ENCODE measurements at regions not wholly inside any gene's neighbourhood (a gene's known extent, or its start where the extent isn't known, plus 50 kb on each side); places are given as distances from the start of the nearest gene placed in this dataset.

DNA sequence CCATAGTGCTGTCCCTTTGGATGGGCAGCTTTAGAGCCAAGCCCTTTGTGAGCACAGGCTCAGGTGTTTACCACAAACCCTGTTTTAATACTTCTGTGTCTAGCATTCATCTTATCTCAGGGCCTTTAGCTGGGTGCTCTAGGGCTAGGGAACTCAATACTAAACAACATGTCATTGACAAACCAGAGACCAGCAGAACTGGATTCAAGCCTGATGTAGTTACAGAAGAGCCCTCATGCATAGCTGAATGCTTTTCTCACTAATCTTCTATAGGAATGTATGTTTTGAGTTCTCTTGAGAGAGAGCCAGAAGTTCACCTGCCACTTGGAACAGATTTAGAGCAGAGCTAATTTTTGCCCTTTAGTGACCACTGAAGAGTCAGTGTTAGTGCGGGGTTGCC, 142.6 kb downstream of the DCK start:
- Mint-ChIP-seq H3K36me3 (no peaks in the 10 kb centered on the region), H3K4me1 (no peaks in the 10 kb centered on the region), H3K4me3 (no peak overlapping the region), H3K27ac (no peak overlapping the region), H3K27me3 (no peaks in the 10 kb centered on the region), H3K9me3 (peaks cover 2% of the 10 kb centered on the region)
- no peak for ATAC-seq

DNA sequence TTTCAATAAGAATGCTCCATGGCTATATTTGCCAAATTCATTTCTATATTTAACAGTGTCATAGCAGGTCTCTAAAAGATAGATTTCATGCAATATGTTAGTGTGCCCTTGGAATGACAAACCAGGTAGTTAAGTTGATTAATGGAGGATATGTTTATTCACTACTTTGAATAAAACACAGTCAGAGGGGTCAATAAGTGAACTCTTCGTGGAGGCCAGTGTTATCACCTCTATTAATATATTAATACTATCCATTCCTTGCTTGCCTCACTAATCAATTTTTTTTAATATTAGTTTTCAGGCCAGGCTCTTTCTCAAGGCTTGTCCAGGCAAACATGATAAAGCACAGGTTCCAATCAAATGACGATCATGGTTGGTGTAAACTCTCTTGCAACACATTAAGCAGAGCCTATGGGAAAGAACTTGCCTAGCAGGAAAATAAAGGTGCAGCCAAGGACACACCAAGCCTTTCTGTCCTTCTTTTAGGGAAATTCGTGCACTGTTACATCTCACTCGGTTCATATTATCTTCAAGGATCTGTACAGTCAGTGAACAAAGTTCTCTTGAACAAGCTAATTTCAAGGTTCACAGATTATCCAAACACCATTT, 144.7 kb downstream of the DCK start:
- no peak for ATAC-seq
- no peaks in the 10 kb centered on the region for H3K4me1 Mint-ChIP-seq
- no peak overlapping the region for H3K4me3 Mint-ChIP-seq
- H3K36me3 Mint-ChIP-seq, result no peaks in the 10 kb centered on the region
- no peaks in the 10 kb centered on the region for H3K27me3 Mint-ChIP-seq
- no peak overlapping the region for H3K27ac Mint-ChIP-seq
- peaks cover 2% of the 10 kb centered on the region for H3K9me3 Mint-ChIP-seq

DNA sequence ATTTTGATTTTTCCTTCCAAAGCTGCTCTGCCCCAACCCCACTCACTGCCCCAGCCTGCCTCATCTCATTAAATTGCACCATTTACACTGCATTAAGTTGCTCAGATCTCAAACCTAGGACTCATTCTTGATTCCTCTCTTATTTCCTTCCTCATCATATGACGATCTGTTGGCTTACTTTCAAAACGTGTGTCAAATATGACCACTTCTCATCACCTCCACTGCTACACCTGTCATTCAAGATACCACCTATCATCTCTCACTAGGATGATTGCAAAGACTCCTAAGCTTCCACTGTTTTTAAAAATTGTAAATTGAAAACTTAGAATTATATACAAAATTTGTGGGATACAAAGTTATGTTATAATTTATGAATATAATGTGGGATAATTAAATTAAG, 147.1 kb downstream of the DCK start:
- Mint-ChIP-seq H3K4me1 (no peaks in the 10 kb centered on the region), H3K27me3 (peaks cover 3% of the 10 kb centered on the region), H3K4me3 (no peak overlapping the region), H3K36me3 (no peaks in the 10 kb centered on the region), H3K27ac (no peak overlapping the region), H3K9me3 (peaks cover 2% of the 10 kb centered on the region)
- no peak for ATAC-seq

DNA sequence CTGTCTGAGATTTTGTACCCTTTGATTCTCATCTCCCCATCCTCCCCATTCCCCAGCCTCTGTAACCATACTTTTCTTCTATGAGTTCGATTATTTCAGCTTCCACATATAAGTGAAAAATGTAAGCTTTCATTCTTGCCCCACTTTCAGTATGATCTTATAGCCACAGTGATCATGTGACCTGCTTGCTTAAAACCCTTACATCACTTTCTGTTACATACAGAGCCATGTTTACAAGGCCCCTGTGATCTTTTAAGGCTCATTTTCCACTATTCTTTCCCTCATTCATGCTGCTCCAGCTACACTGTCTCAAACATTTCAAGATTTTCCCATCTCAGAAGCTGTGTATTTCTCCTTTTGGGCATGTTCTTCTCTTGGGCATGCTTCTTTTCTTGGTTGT, 147.7 kb downstream of the DCK start:
- H3K4me1 Mint-ChIP-seq, result no peaks in the 10 kb centered on the region
- H3K4me3 Mint-ChIP-seq, result no peak overlapping the region
- H3K9me3 Mint-ChIP-seq, result peaks cover 2% of the 10 kb centered on the region
- no peak overlapping the region for H3K27ac Mint-ChIP-seq
- no peak for ATAC-seq
- H3K36me3 Mint-ChIP-seq, result no peaks in the 10 kb centered on the region
- H3K27me3 Mint-ChIP-seq, result peaks cover 9% of the 10 kb centered on the region

DNA sequence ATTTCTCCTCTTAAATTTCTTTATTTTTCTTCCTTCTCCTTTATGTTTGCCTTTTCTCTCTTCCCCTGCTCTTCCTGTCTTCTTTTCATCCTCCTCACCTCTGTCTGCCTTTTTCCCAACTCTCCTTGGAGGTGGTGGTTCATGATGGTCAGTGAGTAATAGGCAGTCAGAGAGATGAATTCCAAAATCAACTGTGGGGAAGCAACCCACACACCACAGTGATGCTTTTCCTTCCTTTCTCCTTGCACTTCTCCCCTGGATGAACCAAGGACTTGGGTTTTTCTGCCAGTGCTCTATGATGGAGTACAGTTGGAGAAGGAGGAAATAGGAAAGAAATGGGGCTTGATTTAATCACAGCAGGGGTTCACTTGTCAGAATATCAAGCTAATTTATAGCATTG, 153.8 kb downstream of the DCK start:
- Mint-ChIP-seq H3K4me1 (no peaks in the 10 kb centered on the region), H3K36me3 (no peaks in the 10 kb centered on the region), H3K4me3 (no peak overlapping the region), H3K27me3 (peaks cover 39% of the 10 kb centered on the region), H3K27ac (no peak overlapping the region), H3K9me3 (peaks cover 6% of the 10 kb centered on the region)
- ATAC-seq, result no peak

DNA sequence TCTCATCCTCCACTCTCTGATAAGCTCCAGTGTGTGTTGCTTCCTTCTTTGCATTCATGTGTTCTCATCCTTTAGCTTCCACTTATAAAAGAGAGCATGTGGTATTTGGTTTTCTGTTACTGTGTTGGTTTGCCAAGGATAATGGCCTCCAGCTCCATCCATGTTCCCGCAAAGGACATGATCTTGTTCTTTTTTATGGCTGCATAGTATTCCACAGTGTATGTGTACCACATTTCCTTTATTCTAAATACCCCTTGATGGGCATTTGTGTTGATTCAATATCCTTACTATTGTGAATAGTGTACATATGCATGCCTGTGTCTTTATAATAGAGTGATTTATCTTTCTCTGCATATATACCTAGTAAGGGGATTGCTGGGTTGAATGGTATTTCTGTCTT, 155.1 kb downstream of the DCK start:
- Mint-ChIP-seq H3K36me3 (no peaks in the 10 kb centered on the region), H3K27me3 (peaks cover 39% of the 10 kb centered on the region), H3K27ac (no peak overlapping the region), H3K4me3 (no peak overlapping the region), H3K4me1 (no peaks in the 10 kb centered on the region), H3K9me3 (peaks cover 6% of the 10 kb centered on the region)
- no peak for ATAC-seq

DNA sequence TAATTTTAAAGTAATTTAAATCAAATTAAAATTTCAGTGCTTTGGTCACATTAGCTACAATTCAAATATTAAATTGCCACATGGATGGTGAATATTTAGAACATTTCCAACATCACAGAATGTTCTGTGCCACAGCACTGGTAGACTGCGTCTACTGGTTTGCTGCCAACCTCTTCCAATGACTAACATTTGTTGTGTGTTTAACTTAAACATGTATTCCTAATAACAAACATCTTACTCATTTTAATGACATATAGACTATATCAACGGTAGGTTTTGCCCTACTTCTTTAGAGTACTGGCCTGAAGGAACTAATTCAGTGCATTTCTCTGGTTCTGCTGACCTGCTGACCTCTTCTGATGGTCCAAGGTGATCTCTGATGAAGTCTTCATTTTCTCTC, 157.6 kb downstream of the DCK start:
- no peaks in the 10 kb centered on the region for H3K36me3 Mint-ChIP-seq
- H3K9me3 Mint-ChIP-seq, result peaks cover 6% of the 10 kb centered on the region
- no peak overlapping the region for H3K4me3 Mint-ChIP-seq
- no peaks in the 10 kb centered on the region for H3K4me1 Mint-ChIP-seq
- no peak overlapping the region for H3K27ac Mint-ChIP-seq
- no peak for ATAC-seq
- peaks cover 39% of the 10 kb centered on the region for H3K27me3 Mint-ChIP-seq

DNA sequence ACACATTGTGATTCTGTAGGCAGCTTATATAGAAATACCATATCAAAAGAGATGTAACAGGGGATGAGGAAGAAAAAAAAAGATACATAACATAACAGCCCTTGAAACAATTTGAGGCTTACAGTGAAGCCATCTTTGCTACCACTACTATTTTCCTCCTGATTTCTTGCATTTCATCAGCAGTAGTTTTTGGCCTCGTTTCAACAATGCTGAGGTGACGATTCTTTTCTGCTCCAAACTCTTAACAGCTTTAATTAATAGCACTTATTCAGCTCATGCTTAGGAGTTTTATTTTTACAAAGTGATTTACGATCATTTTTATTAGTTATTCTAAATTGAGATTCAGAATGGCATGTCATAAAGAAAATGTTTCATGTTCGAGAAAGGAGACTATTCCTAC, 163.2 kb downstream of the DCK start:
- no peak overlapping the region for H3K4me3 Mint-ChIP-seq
- no peaks in the 10 kb centered on the region for H3K36me3 Mint-ChIP-seq
- H3K27ac Mint-ChIP-seq, result no peak overlapping the region
- no peaks in the 10 kb centered on the region for H3K9me3 Mint-ChIP-seq
- ATAC-seq, result no peak
- H3K27me3 Mint-ChIP-seq, result peaks cover 27% of the 10 kb centered on the region
- H3K4me1 Mint-ChIP-seq, result no peaks in the 10 kb centered on the region

DNA sequence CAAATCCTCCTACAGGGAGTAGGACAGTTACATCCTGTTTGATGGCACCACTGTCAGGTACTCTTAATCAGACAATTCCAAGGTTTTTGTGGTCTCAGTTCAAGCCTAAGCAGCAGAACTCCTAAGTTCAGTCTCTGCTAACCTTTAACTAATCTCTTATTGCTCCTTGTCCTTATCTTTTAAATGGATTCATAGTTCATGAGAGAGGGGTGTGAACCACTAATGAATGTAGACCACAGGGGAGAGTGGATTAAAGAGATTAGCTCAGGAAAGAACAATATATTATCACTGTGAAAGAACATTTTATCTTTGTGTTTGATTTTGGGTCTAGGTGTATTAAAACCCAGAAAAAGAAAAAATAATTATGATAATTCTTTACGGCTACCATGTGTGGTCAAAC, 168.9 kb downstream of the DCK start:
- no peak for ATAC-seq
- H3K9me3 Mint-ChIP-seq, result no peaks in the 10 kb centered on the region
- no peak overlapping the region for H3K27ac Mint-ChIP-seq
- no peaks in the 10 kb centered on the region for H3K36me3 Mint-ChIP-seq
- H3K4me3 Mint-ChIP-seq, result no peak overlapping the region
- peaks cover 29% of the 10 kb centered on the region for H3K27me3 Mint-ChIP-seq
- H3K4me1 Mint-ChIP-seq, result no peaks in the 10 kb centered on the region

DNA sequence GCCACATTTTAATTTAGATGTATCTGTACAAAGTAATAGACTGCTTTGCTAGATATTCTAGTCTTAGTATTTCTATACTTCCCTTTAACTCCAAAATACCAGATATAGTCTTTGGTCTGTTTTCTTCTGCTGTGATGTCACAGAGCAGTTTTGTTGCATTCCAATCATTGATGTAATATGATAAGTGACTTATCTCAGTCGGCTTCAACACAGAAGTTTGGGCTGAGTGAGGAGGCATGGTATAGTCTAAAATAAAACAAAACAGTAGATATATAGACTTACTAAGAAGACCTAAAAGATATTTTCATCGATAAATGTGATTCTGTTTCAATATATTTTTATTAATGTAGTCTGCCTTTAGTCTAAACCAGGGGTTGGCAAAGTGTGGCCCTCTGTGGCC, 169.9 kb downstream of the DCK start:
- peaks cover 30% of the 10 kb centered on the region for H3K27me3 Mint-ChIP-seq
- no peak for ATAC-seq
- H3K36me3 Mint-ChIP-seq, result no peaks in the 10 kb centered on the region
- H3K4me1 Mint-ChIP-seq, result no peaks in the 10 kb centered on the region
- H3K27ac Mint-ChIP-seq, result no peak overlapping the region
- H3K9me3 Mint-ChIP-seq, result no peaks in the 10 kb centered on the region
- no peak overlapping the region for H3K4me3 Mint-ChIP-seq

DNA sequence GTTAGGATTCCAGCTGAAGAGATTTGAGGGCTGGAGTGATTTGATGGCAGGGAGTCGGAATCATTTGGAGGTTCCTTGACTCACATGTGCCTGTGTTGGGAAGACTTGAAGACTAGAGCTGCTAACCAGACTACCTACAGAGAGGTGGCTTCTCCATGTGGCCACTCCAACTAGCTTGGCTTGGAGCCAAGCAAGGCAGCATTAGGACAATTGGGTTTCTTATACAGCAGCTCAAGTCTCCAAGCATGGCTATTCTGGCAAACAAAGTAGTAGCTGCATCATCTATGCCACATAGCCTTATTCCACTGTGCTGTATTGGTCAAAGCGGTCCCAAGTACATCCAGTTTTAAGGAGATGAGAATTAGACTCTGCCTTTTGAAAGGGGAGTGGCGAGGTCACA, 171.7 kb upstream of the SLC4A4 start:
- Mint-ChIP-seq H3K27ac (no peak overlapping the region), H3K4me3 (no peak overlapping the region), H3K27me3 (peaks cover 37% of the 10 kb centered on the region), H3K9me3 (no peaks in the 10 kb centered on the region), H3K36me3 (no peaks in the 10 kb centered on the region), H3K4me1 (no peaks in the 10 kb centered on the region)
- ATAC-seq, result peak; percentile 34

DNA sequence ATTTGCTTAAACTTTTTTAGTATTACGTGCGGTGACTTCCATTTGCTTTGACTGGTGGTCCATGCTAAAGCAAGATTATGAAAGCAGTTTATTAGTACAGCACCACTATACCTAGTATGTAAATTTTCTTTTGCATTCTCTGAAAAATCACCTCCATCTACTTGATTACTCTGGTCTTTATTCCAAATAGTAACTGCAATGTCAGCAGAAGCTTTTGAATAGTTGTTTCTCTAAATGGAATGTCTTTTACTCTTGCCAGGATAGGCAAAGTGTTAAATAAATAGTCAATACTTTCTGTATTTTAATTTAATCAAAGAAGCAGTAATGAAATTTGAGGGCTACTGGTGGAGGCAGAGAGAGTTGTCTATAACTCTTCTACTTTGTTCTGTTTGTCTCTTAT, 167.2 kb upstream of the SLC4A4 start:
- no peak for ATAC-seq
- Mint-ChIP-seq H3K4me1 (no peaks in the 10 kb centered on the region), H3K27me3 (peaks cover 49% of the 10 kb centered on the region), H3K9me3 (no peaks in the 10 kb centered on the region), H3K27ac (no peak overlapping the region), H3K36me3 (no peaks in the 10 kb centered on the region), H3K4me3 (no peak overlapping the region)

DNA sequence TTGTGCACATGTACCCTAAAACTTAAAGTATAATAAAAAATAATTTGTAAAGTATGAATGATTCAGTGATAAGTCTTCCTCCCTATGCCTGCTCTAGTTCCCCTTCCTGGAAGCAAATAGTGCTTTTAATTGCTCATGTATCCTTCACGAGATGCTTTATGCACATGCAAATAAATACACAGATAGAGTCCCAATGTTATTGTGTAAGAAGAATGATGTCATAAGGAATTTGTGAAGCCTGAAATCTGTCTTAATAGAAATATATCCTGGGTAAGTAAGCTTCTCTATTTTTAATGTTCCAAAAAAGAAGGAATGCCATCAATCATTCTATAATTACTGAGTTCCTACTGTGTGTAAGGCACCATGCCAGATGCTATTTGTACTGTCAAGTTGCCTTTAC, 157.5 kb upstream of the SLC4A4 start:
- no peak for ATAC-seq
- Mint-ChIP-seq H3K9me3 (no peaks in the 10 kb centered on the region), H3K36me3 (no peaks in the 10 kb centered on the region), H3K4me1 (peaks cover 11% of the 10 kb centered on the region), H3K27ac (no peak overlapping the region), H3K27me3 (peaks cover 12% of the 10 kb centered on the region), H3K4me3 (no peak overlapping the region)

DNA sequence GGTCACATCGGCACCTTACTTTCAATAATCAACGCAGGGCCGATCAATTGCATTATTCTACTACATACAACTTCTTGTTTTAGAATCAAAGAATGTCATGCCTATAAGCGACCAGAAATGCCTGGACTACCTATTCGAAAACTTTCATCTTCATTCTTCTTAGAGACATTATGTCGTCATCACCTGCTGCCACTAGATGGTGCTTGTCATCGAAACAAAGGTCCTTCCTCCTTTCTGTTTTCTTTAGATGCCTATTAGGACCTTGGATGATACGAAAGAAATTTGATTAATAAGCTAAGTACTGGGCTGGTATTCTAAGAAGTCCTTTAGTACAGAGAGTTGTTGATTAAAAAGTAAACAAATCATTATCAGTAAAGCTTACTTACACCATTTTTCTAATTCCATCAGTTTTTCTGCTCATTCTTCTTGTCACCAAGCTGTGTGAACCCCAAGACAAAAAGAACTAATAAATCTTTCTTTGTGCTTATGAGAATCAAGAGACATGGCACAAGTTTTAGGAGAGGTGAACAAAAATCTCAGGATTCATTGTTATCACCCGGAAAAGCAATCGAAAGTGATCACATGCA, 154.5 kb upstream of the SLC4A4 start:
- ATAC-seq, result peak; percentile 59
- Mint-ChIP-seq H3K27ac (no peak overlapping the region), H3K27me3 (peaks cover 29% of the 10 kb centered on the region), H3K9me3 (no peaks in the 10 kb centered on the region), H3K4me3 (no peak overlapping the region), H3K4me1 (peaks cover 31% of the 10 kb centered on the region), H3K36me3 (no peaks in the 10 kb centered on the region)

DNA sequence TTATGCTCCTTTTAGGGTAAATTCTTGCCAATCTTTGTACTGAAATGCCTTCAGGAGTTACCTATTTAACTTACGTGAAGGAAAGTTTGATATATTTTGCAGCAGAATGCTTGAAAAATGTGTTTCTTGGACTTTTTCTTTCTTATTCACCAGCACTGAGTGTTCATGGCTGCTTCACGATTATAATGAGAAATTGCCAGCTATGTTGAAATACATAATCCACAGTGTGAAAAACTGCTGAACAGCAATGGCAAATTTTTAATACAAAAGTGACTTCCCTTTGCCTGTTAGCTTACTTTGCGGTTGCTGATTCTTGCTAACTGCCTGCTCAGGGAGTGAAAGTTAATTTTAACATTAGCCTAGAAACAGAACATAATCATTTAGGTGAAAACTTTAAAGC, 153.8 kb upstream of the SLC4A4 start:
- Mint-ChIP-seq H3K36me3 (no peaks in the 10 kb centered on the region), H3K9me3 (no peaks in the 10 kb centered on the region), H3K4me1 (peaks cover 31% of the 10 kb centered on the region), H3K4me3 (no peak overlapping the region), H3K27ac (no peak overlapping the region), H3K27me3 (peaks cover 36% of the 10 kb centered on the region)
- no peak for ATAC-seq

DNA sequence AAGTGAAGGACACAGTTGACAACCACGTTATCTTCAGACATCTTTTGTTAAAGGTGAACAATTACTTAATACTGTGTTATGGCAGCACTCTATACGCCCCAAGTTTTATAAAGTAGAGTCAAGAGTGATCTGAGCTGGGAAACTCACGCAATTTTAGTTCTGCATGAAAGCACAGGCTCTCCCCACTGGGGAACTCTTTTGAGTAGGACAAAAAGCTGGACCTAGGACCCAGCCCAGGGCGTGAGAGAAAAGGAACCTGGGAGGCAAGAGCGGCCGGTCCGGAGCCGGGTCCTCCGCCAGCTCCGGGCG, 152.6 kb upstream of the SLC4A4 start:
- H3K4me3 Mint-ChIP-seq, result peak overlapping the region; percentile 80
- peaks cover 31% of the 10 kb centered on the region for H3K4me1 Mint-ChIP-seq
- no peaks in the 10 kb centered on the region for H3K36me3 Mint-ChIP-seq
- no peaks in the 10 kb centered on the region for H3K9me3 Mint-ChIP-seq
- no peak for ATAC-seq
- H3K27me3 Mint-ChIP-seq, result peaks cover 48% of the 10 kb centered on the region
- H3K27ac Mint-ChIP-seq, result no peak overlapping the region

Data from stimulated activated memory B cell treated with anti-CD40 and anti-IgM and Interleukin-4, amounts not matched to agents 10 μg/mL and 1 μg/mL and 100 μg/mL, for 72 hours (primary cell).